PC-3 (cell line): ENCODE measurements at regions not wholly inside any gene's neighbourhood (a gene's known extent, or its start where the extent isn't known, plus 50 kb on each side); places are given as distances from the start of the nearest gene placed in this dataset.

Source experiments
- ATAC-seq: fragments of 200-7000 bp; cut with Tn5 transposase; 2 replicates; pipeline ENCODE4 v1.9.1; 2020; ENCODE audit warnings: mild to moderate bottlenecking, moderate library complexity
- BruUV-seq: library from RNA; stranded (reverse); fragments of 400-500 nt; replicated peaks from 2 replicates; lab custom pipeline; 2021; lab: Mats Ljungman, UMichigan
- CTCF ChIA-PET: fragments of 300-600 bp; sonication (Branson Sonifier 250); formaldehyde crosslinking; loops from one replicate; lab custom pipeline; 2022; ENCODE audit warnings: antibody characterized with exemption; lab: Charles Lee
- POLR2A ChIA-PET: fragments of 300-600 bp; sonication (Branson Sonifier 250); formaldehyde crosslinking; loops from one replicate; lab custom pipeline; 2022; ENCODE audit warnings: antibody characterized with exemption; ENCODE audit not compliant: unreplicated experiment; lab: Charles Lee
- DNase-seq: peaks from one replicate; pipeline ENCODE4 v3.0.0-alpha.2; 2015
- H2AFZ ChIP-seq: fragments of 300-600 bp; sonication (generic); 2 replicates; pipeline ENCODE4 v1.6.0; 2016; ENCODE audit warnings: antibody characterized with exemption, low read length
- H3F3A ChIP-seq: fragments of 300-600 bp; sonication (generic); one replicate; pipeline ENCODE4 v1.6.0; 2017; ENCODE audit warnings: antibody characterized with exemption, low read length, control low read depth, mild to moderate bottlenecking; ENCODE audit not compliant: unreplicated experiment
- H3K27ac ChIP-seq: fragments of 300-600 bp; sonication (generic); 2 replicates; pipeline ENCODE4 v1.5.1; 2016; ENCODE audit warnings: mild to moderate bottlenecking, low read length
- H3K27me3 ChIP-seq: fragments of 300-600 bp; sonication (generic); 2 replicates; pipeline ENCODE4 v1.6.1; 2016; ENCODE audit warnings: low read length, mixed read lengths
- H3K36me3 ChIP-seq: fragments of 300-600 bp; sonication (generic); 2 replicates; pipeline ENCODE4 v1.6.1; 2016; ENCODE audit warnings: low read depth, mixed run types, low read length, mixed read lengths
- H3K4me1 ChIP-seq: fragments of 300-600 bp; sonication (generic); 2 replicates; pipeline ENCODE4 v1.5.1; 2016; ENCODE audit warnings: low read length; ENCODE audit not compliant: insufficient read depth
- H3K4me2 ChIP-seq: fragments of 300-600 bp; sonication (generic); 2 replicates; pipeline ENCODE4 v1.6.0; 2016; ENCODE audit warnings: low read length
- H3K4me3 ChIP-seq: fragments of 300-600 bp; sonication (generic); 2 replicates; pipeline ENCODE4 v1.5.1; 2016; ENCODE audit warnings: mild to moderate bottlenecking, low read length, mixed read lengths
- H3K79me2 ChIP-seq: fragments of 300-600 bp; sonication (generic); 2 replicates; pipeline ENCODE4 v1.6.1; 2017; ENCODE audit warnings: low read length, mixed read lengths
- H3K9ac ChIP-seq: fragments of 300-600 bp; sonication (generic); 2 replicates; pipeline ENCODE4 v1.6.0; 2016; ENCODE audit warnings: mild to moderate bottlenecking, low read length
- H3K9me2 ChIP-seq: fragments of 300-600 bp; sonication (generic); replicated peaks from 2 replicates; pipeline ENCODE4 v1.6.1; 2016; ENCODE audit warnings: mixed run types, low read length, mixed read lengths
- H3K9me3 ChIP-seq: fragments of 300-600 bp; sonication (generic); 2 replicates; pipeline ENCODE4 v1.6.1; 2016; ENCODE audit warnings: low read length, mixed read lengths
- H4K20me1 ChIP-seq: fragments of 300-600 bp; sonication (generic); 2 replicates; pipeline ENCODE4 v1.6.1; 2016; ENCODE audit warnings: low read length, mixed read lengths
- CTCF ChIP-seq: fragments of 300-600 bp; sonication (generic); conservative IDR thresholded peaks from 2 replicates; pipeline ENCODE4 v1.5.1; 2017; ENCODE audit warnings: antibody characterized with exemption, low read depth, mild to moderate bottlenecking, low read length
- EZH2 ChIP-seq: fragments of 300-600 bp; sonication (generic); IDR thresholded peaks from one replicate; pipeline ENCODE4 v1.6.1; 2017; ENCODE audit warnings: antibody characterized with exemption, mild to moderate bottlenecking, low read length; ENCODE audit not compliant: unreplicated experiment
- EZH2phosphoT487 ChIP-seq: fragments of 300-600 bp; sonication (generic); IDR thresholded peaks from 2 replicates; pipeline ENCODE4 v1.6.1; 2018; ENCODE audit warnings: mild to moderate bottlenecking, antibody characterized with exemption, low read length, borderline replicate concordance
- intact Hi-C: fragments of 100-400 bp; cut with micrococcal nuclease; formaldehyde crosslinking; loops from 2 replicates; pipeline ENCODE4 v1.9.0; 2023

GRCh38 chr4:163590103-163590502 lies 95.6 kb downstream of the TMA16 start:
- H3K9me3 ChIP-seq: no peaks in the 10 kb centered on the region
- no peaks in the 10 kb centered on the region for H3F3A ChIP-seq
- no peak overlapping the region for H2AFZ ChIP-seq
- intact Hi-C loops: no loop called here
- H3K9me2 ChIP-seq: no peaks in the 10 kb centered on the region
- ATAC-seq: no peak
- ChIA-PET CTCF (interaction anchor here (0.6 kb wide), 1 partner anchor 511 kb away, joined by 3 read pairs; no protein-coding TSS in a partner anchor), POLR2A (no interaction called here)
- TF ChIP-seq EZH2phosphoT487: no peak
- TF ChIP-seq EZH2: no peak
- TF ChIP-seq CTCF: no peak
- no peak overlapping the region for H3K4me2 ChIP-seq
- DNase-seq: no peak
- no peak overlapping the region for H3K9ac ChIP-seq
- no peaks in the 10 kb centered on the region for H3K36me3 ChIP-seq
- peaks cover 12% of the 10 kb centered on the region; the same call in 1 of the 2 replicates for H3K4me1 ChIP-seq
- no peaks in the 10 kb centered on the region for H4K20me1 ChIP-seq
- no TSS peak for BruUV-seq
- no peaks in the 10 kb centered on the region for H3K27me3 ChIP-seq
- no peak overlapping the region for H3K4me3 ChIP-seq
- H3K27ac ChIP-seq: no peak overlapping the region
- H3K79me2 ChIP-seq: no peaks in the 10 kb centered on the region

GRCh38 chr4:163590619-163591264 lies 96.3 kb downstream of the TMA16 start:
- no peak overlapping the region for H2AFZ ChIP-seq
- H3F3A ChIP-seq: no peaks in the 10 kb centered on the region
- no peak overlapping the region for H3K27ac ChIP-seq
- TF ChIP-seq EZH2phosphoT487: no peak
- TF ChIP-seq CTCF: no peak
- no peak for TF ChIP-seq EZH2
- POLR2A ChIA-PET: no interaction called here
- no peak overlapping the region for H3K9ac ChIP-seq
- peak; percentile 48 for ATAC-seq
- CTCF ChIA-PET: interaction anchor here (0.5 kb wide), 1 partner anchor 34 kb away, joined by 3 read pairs; no protein-coding TSS in a partner anchor
- no TSS peak for BruUV-seq
- H3K79me2 ChIP-seq: no peaks in the 10 kb centered on the region
- peaks cover 12% of the 10 kb centered on the region; the same call in 1 of the 2 replicates for H3K4me1 ChIP-seq
- H3K9me3 ChIP-seq: no peaks in the 10 kb centered on the region
- H3K27me3 ChIP-seq: no peaks in the 10 kb centered on the region
- intact Hi-C loops: no loop called here
- no peaks in the 10 kb centered on the region for H3K9me2 ChIP-seq
- H3K4me3 ChIP-seq: no peak overlapping the region
- H3K4me2 ChIP-seq: no peak overlapping the region
- H3K36me3 ChIP-seq: no peaks in the 10 kb centered on the region
- DNase-seq: peak; percentile 63
- no peaks in the 10 kb centered on the region for H4K20me1 ChIP-seq

- H4K20me1 ChIP-seq: no peaks in the 10 kb centered on the region
- ChIA-PET POLR2A (no interaction called here), CTCF (no interaction called here)
- no TSS peak for BruUV-seq
- ATAC-seq (no peak), DNase-seq (no peak)
- H3F3A ChIP-seq: no peaks in the 10 kb centered on the region
- no peak overlapping the region for H2AFZ ChIP-seq
- H3K79me2 ChIP-seq: no peaks in the 10 kb centered on the region
- H3K27ac ChIP-seq: no peak overlapping the region
- H3K36me3 ChIP-seq: no peaks in the 10 kb centered on the region
- no peaks in the 10 kb centered on the region for H3K27me3 ChIP-seq
- no peaks in the 10 kb centered on the region for H3K9me2 ChIP-seq
- H3K4me3 ChIP-seq: no peak overlapping the region
- TF ChIP-seq EZH2 (no peak), CTCF (no peak), EZH2phosphoT487 (no peak)
- H3K4me2 ChIP-seq: no peak overlapping the region
- H3K4me1 ChIP-seq: peaks cover 12% of the 10 kb centered on the region; the same call in 1 of the 2 replicates
- H3K9me3 ChIP-seq: no peaks in the 10 kb centered on the region
- H3K9ac ChIP-seq: no peak overlapping the region
- intact Hi-C loops: no loop called here
These were observed 97.1 kb downstream of the TMA16 start for GRCh38 chr4:163591614-163592020.
